GM23338 (cell line): ENCODE measurements at regions not wholly inside any gene's neighbourhood (a gene's known extent, or its start where the extent isn't known, plus 50 kb on each side); places are given as distances from the start of the nearest gene placed in this dataset.
A peak's percentile ranks its signal among the peaks of the same experiment; 100 is the strongest.

Experiments
- ATAC-seq: fragments of 200-7000 bp; cut with Tn5 transposase; 3 replicates; pipeline ENCODE4 v1.9.1; 2020
- DNase-seq: peaks from one replicate; pipeline ENCODE4 v3.0.0-alpha.2; 2015; ENCODE audit warnings: low spot score
- H2AFZ ChIP-seq: fragments of 200-600 bp; sonication (generic); 2 replicates; pipeline ENCODE4 v1.8.0; 2016; ENCODE audit warnings: antibody characterized with exemption, mild to moderate bottlenecking, moderate library complexity
- H3F3A ChIP-seq: fragments of 200-600 bp; sonication (generic); replicated peaks from 2 replicates; pipeline ENCODE4 v1.8.0; 2017; ENCODE audit warnings: antibody characterized with exemption, mixed run types, low read depth
- H3K27ac ChIP-seq: fragments of 200-600 bp; sonication (generic); 2 replicates; pipeline ENCODE4 v1.6.1; 2016; ENCODE audit warnings: low read depth
- H3K27me3 ChIP-seq: fragments of 200-600 bp; sonication (generic); 2 replicates; pipeline ENCODE4 v1.8.0; 2016; ENCODE audit warnings: mild to moderate bottlenecking, mixed run types, moderate library complexity; ENCODE audit not compliant: insufficient read depth
- H3K36me3 ChIP-seq: fragments of 200-600 bp; sonication (generic); 2 replicates; pipeline ENCODE4 v1.8.0; 2016; ENCODE audit warnings: mild to moderate bottlenecking; ENCODE audit not compliant: insufficient read depth
- H3K4me1 ChIP-seq: fragments of 200-600 bp; sonication (generic); 2 replicates; pipeline ENCODE4 v1.8.0; 2016; ENCODE audit warnings: mild to moderate bottlenecking, moderate library complexity; ENCODE audit not compliant: insufficient read depth
- H3K4me2 ChIP-seq: fragments of 200-600 bp; sonication (generic); 2 replicates; pipeline ENCODE4 v1.7.1; 2017; ENCODE audit warnings: mixed run types
- H3K4me3 ChIP-seq: fragments of 200-600 bp; sonication (generic); 2 replicates; pipeline ENCODE4 v1.6.1; 2016; ENCODE audit warnings: mixed run types
- H3K79me2 ChIP-seq: fragments of 200-600 bp; sonication (generic); replicated peaks from 2 replicates; pipeline ENCODE4 v1.8.0; 2017; ENCODE audit warnings: mild to moderate bottlenecking; ENCODE audit not compliant: insufficient read depth
- H3K9me2 ChIP-seq: fragments of 200-600 bp; sonication (generic); 2 replicates; pipeline ENCODE4 v1.8.0; 2017; ENCODE audit not compliant: insufficient read depth
- H4K20me1 ChIP-seq: fragments of 200-600 bp; sonication (generic); replicated peaks from 2 replicates; pipeline ENCODE4 v1.8.0; 2017; ENCODE audit warnings: mild to moderate bottlenecking; ENCODE audit not compliant: insufficient read depth
- H3K27ac Mint-ChIP-seq: 2 replicates; pipeline ENCODE4 v1.8.0; 2020; ENCODE audit warnings: inconsistent platforms, mild to moderate bottlenecking, moderate library complexity, mixed read lengths
- H3K27me3 Mint-ChIP-seq: 3 replicates; pipeline ENCODE4 v1.8.0; 2022; ENCODE audit warnings: low read depth, mild to moderate bottlenecking, moderate library complexity, mixed read lengths, inconsistent platforms; ENCODE audit not compliant: insufficient read depth, poor library complexity
- H3K36me3 Mint-ChIP-seq: 3 replicates; pipeline ENCODE4 v1.8.0; 2021; ENCODE audit warnings: low read depth, mild to moderate bottlenecking, inconsistent platforms, moderate library complexity, mixed read lengths
- H3K4me1 Mint-ChIP-seq: 3 replicates; pipeline ENCODE4 v1.8.0; 2020; ENCODE audit warnings: mild to moderate bottlenecking, inconsistent platforms, mixed read lengths
- H3K4me3 Mint-ChIP-seq: 3 replicates; pipeline ENCODE4 v1.8.0; 2021; ENCODE audit warnings: moderate library complexity, mild to moderate bottlenecking, inconsistent platforms, mixed read lengths
- H3K9me3 Mint-ChIP-seq: 3 replicates; pipeline ENCODE4 v1.8.0; 2020; ENCODE audit warnings: moderate library complexity, mild to moderate bottlenecking, inconsistent platforms, mixed read lengths
- CTCF ChIP-seq, 2 experiments: fragments of 200-600 bp in 1 of 2; sonication (generic) in 1 of 2; conservative IDR thresholded peaks; 2 replicates each; pipeline versions ENCODE4 v1.5.1 to v1.6.1; 2016 to 2017; ENCODE audit warnings: antibody characterized with exemption in 2 of 2, low read depth in 2 of 2, mild to moderate bottlenecking in 2 of 2, moderate library complexity in 1 of 2
- ETS1 ChIP-seq: IDR thresholded peaks from 2 replicates; pipeline ENCODE4 v1.6.1; 2016; ENCODE audit warnings: antibody characterized with exemption
- EZH2 ChIP-seq: fragments of 200-600 bp; sonication (generic); IDR thresholded peaks from one replicate; pipeline ENCODE4 v1.8.0; 2017; ENCODE audit warnings: antibody characterized with exemption, mild to moderate bottlenecking, low read depth; ENCODE audit not compliant: unreplicated experiment
- EZH2phosphoT487 ChIP-seq: fragments of 200-600 bp; sonication (generic); IDR thresholded peaks from one replicate; pipeline ENCODE4 v1.8.1; 2018; ENCODE audit warnings: antibody characterized with exemption; ENCODE audit not compliant: unreplicated experiment
- JUNB ChIP-seq: IDR thresholded peaks from one replicate; pipeline ENCODE4 v1.6.1; 2016; ENCODE audit warnings: antibody characterized with exemption; ENCODE audit not compliant: unreplicated experiment
- NANOG ChIP-seq: IDR thresholded peaks from 2 replicates; pipeline ENCODE4 v1.6.1; 2016; ENCODE audit warnings: antibody characterized with exemption, borderline replicate concordance
- POLR2AphosphoS5 ChIP-seq: IDR thresholded peaks from 2 replicates; pipeline ENCODE4 v1.6.1; 2016; ENCODE audit warnings: antibody characterized with exemption, low read depth
- REST ChIP-seq: IDR thresholded peaks from one replicate; pipeline ENCODE4 v1.6.1; 2018; ENCODE audit warnings: antibody characterized with exemption; ENCODE audit not compliant: unreplicated experiment
- STAT1 ChIP-seq: IDR thresholded peaks from one replicate; pipeline ENCODE4 v1.6.1; 2016; ENCODE audit warnings: antibody characterized with exemption; ENCODE audit not compliant: unreplicated experiment
- ZNF114 ChIP-seq: fragments of 250-450 bp; sonication (Bioruptor Pico); IDR thresholded peaks from 2 replicates; pipeline ENCODE4 v1.5.0; 2020; ENCODE audit warnings: mild to moderate bottlenecking, moderate library complexity
- ZNF331 ChIP-seq: fragments of 250-450 bp; sonication (Bioruptor Pico); IDR thresholded peaks from 2 replicates; pipeline ENCODE4 v1.5.0; 2020; ENCODE audit warnings: low read depth, mild to moderate bottlenecking, moderate library complexity
- ZNF462 ChIP-seq: fragments of 250-450 bp; sonication (Bioruptor Pico); IDR thresholded peaks from 2 replicates; pipeline ENCODE4 v1.5.0; 2020; ENCODE audit warnings: mild to moderate bottlenecking, moderate library complexity

GRCh38 chr1:79271759-79272158 is 265.2 kb upstream of the ADGRL4 start (continued):
- TF ChIP-seq CTCF (conservative IDR thresholded peaks at IDR 0.05; ENCODE audit: low read depth in 2 of 2) (no peak), EZH2phosphoT487 (no peak)

- Mint-ChIP-seq H3K9me3 (no peaks in the 10 kb centered on the region), H3K27ac (no peak overlapping the region), H3K27me3 (peaks cover 8% of the 10 kb centered on the region), H3K36me3 (peaks cover 6% of the 10 kb centered on the region; the same call in 2 of the 3 replicates), H3K4me1 (peaks cover 45% of the 10 kb centered on the region), H3K4me3 (no peak overlapping the region)
- H3K27me3 ChIP-seq: no peaks in the 10 kb centered on the region
- no peak overlapping the region for H3K27ac ChIP-seq
- peaks cover 3% of the 10 kb centered on the region; the same call in 1 of the 2 replicates for H3K9me2 ChIP-seq
- no peak overlapping the region for H3K4me2 ChIP-seq
- no peaks in the 10 kb centered on the region for H3K36me3 ChIP-seq
- ATAC-seq (no peak), DNase-seq (no peak)
- H3K4me1 ChIP-seq: peaks cover 31% of the 10 kb centered on the region
- H3K79me2 ChIP-seq: no peaks in the 10 kb centered on the region
- H2AFZ ChIP-seq: peak overlapping the region; percentile 25
- H3F3A ChIP-seq: no peaks in the 10 kb centered on the region
- no peaks in the 10 kb centered on the region for H4K20me1 ChIP-seq
- no peak overlapping the region for H3K4me3 ChIP-seq
- TF ChIP-seq ZNF331 (no peak), ETS1 (no peak), REST (no peak), NANOG (no peak), EZH2phosphoT487 (no peak), STAT1 (no peak), ZNF114 (CRISPR knock-in tag) (no peak), POLR2AphosphoS5 (no peak), ZNF462 (CRISPR knock-in tag) (no peak), JUNB (no peak), EZH2 (no peak)
These were observed 258.7 kb upstream of the ADGRL4 start for GRCh38 chr1:79264975-79265818.
